WERI-Rb-1 (cell line): ENCODE measurements at regions not wholly inside any gene's neighbourhood (a gene's known extent, or its start where the extent isn't known, plus 50 kb on each side); places are given as distances from the start of the nearest gene placed in this dataset.

Experiments
- DNase-seq: peaks from one replicate; pipeline ENCODE4 v3.0.0-alpha.2; 2020
- H3K27ac ChIP-seq: fragments of 250-450 bp; sonication (Bioruptor Pico); 2 replicates; pipeline ENCODE4 v1.5.1; 2020; ENCODE audit warnings: mild to moderate bottlenecking, moderate library complexity
- H3K27me3 ChIP-seq: fragments of 250-450 bp; sonication (Bioruptor Pico); 2 replicates; pipeline ENCODE4 v1.5.1; 2021; ENCODE audit warnings: mild to moderate bottlenecking, low read depth, moderate library complexity; ENCODE audit not compliant: insufficient read depth, severe bottlenecking
- H3K36me3 ChIP-seq: fragments of 250-450 bp; sonication (Bioruptor Pico); 2 replicates; pipeline ENCODE4 v1.5.1; 2020; ENCODE audit warnings: mild to moderate bottlenecking, moderate library complexity
- H3K4me3 ChIP-seq: 2 replicates; pipeline ENCODE4 v1.5.1; 2011; ENCODE audit warnings: low read depth, mild to moderate bottlenecking, control low read depth, low read length
- H3K9me3 ChIP-seq: fragments of 250-450 bp; sonication (Bioruptor Pico); 2 replicates; pipeline ENCODE4 v1.5.1; 2021; ENCODE audit warnings: mild to moderate bottlenecking, moderate library complexity; ENCODE audit not compliant: severe bottlenecking
- CTCF ChIP-seq: IDR thresholded peaks from 2 replicates; pipeline ENCODE4 v1.5.1; 2011; ENCODE audit warnings: low read depth, mild to moderate bottlenecking, control low read depth, inconsistent platforms, low read length

- Histone ChIP-seq H3K27me3 (no peaks in the 10 kb centered on the region), H3K36me3 (no peaks in the 10 kb centered on the region), H3K4me3 (no peak overlapping the region), H3K27ac (no peak overlapping the region), H3K9me3 (no peaks in the 10 kb centered on the region)
- no peak for DNase-seq
- TF ChIP-seq CTCF: no peak
These were observed 60.9 kb upstream of the MYEOV start for GRCh38 chr11:69232821-69233743.

- Histone ChIP-seq H3K27me3 (no peaks in the 10 kb centered on the region), H3K27ac (no peak overlapping the region), H3K9me3 (no peaks in the 10 kb centered on the region), H3K36me3 (no peaks in the 10 kb centered on the region), H3K4me3 (no peak overlapping the region)
- no peak for DNase-seq
- TF ChIP-seq CTCF: no peak
These were observed 60.0 kb upstream of the MYEOV start for GRCh38 chr11:69233744-69234570.

- DNase-seq: no peak
- H3K9me3 ChIP-seq: no peaks in the 10 kb centered on the region
- TF ChIP-seq CTCF: no peak
These were observed 58.9 kb upstream of the MYEOV start for GRCh38 chr11:69234740-69235710.

GRCh38 chr11:69238573-69239351, 55.2 kb upstream of the MYEOV start:
- Histone ChIP-seq H3K9me3 (peaks cover 6% of the 10 kb centered on the region), H3K27ac (no peak overlapping the region), H3K4me3 (no peak overlapping the region), H3K36me3 (no peaks in the 10 kb centered on the region), H3K27me3 (no peaks in the 10 kb centered on the region)
- no peak for TF ChIP-seq CTCF
- no peak for DNase-seq

More at GRCh38 chr11:69234740-69235710, 58.9 kb upstream of the MYEOV start:
- no peaks in the 10 kb centered on the region for H3K36me3 ChIP-seq
- no peak overlapping the region for H3K27ac ChIP-seq
- H3K4me3 ChIP-seq: no peak overlapping the region
- no peaks in the 10 kb centered on the region for H3K27me3 ChIP-seq

GRCh38 chr11:69239641-69240040, 54.3 kb upstream of the MYEOV start:
- Histone ChIP-seq H3K9me3 (peaks cover 9% of the 10 kb centered on the region), H3K27me3 (no peaks in the 10 kb centered on the region), H3K4me3 (no peak overlapping the region), H3K36me3 (no peaks in the 10 kb centered on the region), H3K27ac (no peak overlapping the region)
- DNase-seq: no peak
- TF ChIP-seq CTCF: no peak
